GM21515 (cell line): ENCODE measurements at regions not wholly inside any gene's neighbourhood (a gene's known extent, or its start where the extent isn't known, plus 50 kb on each side); places are given as distances from the start of the nearest gene placed in this dataset.
"Not testable (repeated sequence)": the region's sequence is repeated elsewhere in the genome, so short reads cannot be mapped to it uniquely, and the experiment has no call there.

Source experiments
- ATAC-seq: cut with Tn5 transposase; IDR thresholded peaks from one replicate; pipeline ENCODE4 v1.9.1; 2021; ENCODE audit not compliant: unreplicated experiment

GRCh38 chr4:116055857-116056827 lies 942.7 kb upstream of the NDST4 start:
- ATAC-seq = no peak

- no peak for ATAC-seq
Observed at GRCh38 chr4:116027311-116027710, 913.9 kb upstream of the NDST4 start.

DNA sequence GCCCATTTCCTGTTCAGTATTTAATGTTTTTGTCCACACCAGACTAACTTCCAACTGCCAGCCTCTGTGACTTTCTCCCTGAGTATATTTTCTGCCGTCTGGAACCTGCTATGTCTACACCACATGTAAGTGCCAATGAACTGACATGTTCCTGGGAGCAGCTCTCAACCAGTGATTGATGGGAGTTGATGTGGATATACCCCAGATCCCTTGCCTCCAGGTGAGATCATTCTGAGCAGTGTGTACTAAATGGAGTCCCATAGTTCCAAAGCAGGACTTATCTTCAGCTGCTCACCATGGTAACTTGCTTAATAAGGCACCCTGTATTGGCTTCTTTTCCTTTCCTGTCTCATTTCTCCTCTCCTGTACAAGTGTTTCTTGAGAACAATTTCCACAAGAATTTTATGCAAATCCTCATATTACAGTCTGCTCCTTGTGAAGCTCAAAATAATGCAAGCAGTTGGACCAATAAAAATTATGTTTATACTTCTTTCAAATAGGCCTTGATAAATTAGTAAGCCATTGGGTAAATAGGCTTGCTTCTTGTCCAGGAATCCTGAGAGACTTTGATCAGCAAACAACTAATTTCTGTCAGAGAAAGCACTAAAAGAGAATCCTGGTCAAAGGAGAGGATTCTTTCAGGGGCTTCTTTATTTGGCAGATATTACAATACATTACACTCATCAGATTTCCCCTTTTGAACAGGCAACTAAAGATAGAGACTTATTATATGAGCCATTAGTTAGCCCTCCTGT lies 911.7 kb upstream of the NDST4 start:
- ATAC-seq = no peak

DNA sequence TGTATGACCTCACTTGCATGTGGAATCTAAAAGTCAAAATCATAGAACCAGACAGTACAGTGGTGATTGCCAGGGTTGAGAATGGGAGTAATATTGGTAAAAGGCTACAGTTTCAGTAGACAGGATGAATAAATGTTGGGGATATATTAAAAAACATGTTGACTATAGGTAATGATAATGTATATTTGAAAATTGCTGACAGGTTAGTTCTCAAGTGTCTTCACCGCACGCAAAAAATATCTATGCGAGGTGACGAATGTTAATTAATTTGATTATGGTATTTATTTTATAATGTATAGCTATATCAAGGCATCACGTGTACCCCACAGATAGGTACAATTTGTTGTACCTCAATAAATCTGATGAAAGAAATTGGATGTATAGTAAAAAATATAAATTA lies 909.6 kb upstream of the NDST4 start:
- no peak for ATAC-seq

- no peak for ATAC-seq
Observed at GRCh38 chr4:116020141-116020722, 906.8 kb upstream of the NDST4 start.

DNA sequence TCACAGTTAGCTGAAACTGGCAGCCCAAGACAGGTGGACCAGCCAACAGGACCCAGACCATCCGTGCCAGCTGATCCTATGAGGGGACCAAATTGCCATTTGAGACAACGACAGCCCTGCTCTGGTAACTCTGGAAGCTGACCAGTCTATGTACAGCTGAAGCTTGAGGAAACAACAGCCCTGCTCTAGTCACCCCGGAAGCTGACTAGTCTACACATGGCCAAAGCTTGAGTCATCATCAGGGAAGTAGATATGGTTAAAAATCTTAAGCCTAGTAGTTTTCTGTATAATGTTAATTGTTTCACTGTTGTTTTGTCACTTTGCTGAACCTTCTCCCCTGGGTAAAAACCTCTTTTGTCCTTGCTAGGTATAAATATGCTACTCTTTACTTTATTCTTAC lies 905.4 kb upstream of the NDST4 start:
- ATAC-seq = no peak

- no peak for ATAC-seq
Observed at GRCh38 chr4:116016201-116016600, 902.8 kb upstream of the NDST4 start.

DNA sequence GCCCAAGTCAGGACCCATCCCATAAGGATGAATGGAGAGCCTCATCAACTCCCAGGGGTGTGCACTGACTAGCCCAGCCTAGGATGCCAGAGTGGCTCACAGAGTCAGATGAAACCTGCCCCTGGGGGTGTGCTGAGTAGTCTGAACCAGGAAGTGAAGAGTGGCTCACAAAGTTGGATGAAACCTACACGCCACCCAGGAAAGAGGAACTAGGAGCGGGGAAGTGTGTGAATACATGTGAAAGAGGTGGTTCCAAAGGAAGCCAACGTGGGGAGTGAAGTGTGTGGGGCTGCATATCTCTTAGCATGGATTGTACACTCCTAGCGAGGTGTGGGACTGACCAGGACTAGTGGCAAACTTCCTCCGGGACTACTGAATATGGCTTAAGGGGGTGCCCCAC lies 902.1 kb upstream of the NDST4 start:
- no peak for ATAC-seq

DNA sequence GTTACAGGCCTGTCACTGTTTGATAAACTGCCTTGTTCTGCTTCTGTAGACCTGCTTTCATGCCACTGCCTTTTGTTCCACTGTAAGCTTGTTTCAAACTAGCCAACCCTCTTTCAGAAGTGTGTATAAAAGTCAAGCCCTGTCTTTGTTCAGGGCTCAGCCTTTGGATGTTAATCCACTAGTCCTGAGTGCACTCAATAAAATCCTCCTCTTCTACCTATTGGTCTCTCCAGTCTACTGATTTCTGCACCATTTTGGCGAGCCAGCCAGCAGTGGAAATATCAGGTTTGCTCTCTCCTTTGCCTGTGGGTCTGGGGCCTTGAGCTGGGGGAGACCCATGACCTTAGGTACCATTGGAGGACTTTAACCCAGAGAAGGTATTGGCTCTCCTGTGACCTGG lies 901.6 kb upstream of the NDST4 start:
- no peak for ATAC-seq

DNA sequence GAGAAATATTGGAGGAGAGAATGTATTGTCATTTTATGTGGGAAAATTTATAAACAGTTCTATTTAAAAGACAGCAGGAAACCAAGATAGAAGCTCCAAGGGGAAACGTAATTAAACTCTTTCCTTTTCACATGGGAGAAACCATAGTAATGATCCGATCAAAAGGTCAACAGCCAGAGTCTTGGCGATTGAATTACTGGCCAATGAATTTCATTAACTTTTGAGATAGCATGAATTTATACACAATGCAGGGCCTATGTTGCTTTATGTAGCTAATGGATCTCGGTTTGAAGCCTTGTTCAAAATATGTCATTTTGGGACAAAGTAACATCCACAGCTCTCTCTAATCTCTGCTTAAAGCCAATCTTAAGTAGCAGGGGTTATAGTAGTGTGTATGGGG lies 897.5 kb upstream of the NDST4 start:
- no peak for ATAC-seq

DNA sequence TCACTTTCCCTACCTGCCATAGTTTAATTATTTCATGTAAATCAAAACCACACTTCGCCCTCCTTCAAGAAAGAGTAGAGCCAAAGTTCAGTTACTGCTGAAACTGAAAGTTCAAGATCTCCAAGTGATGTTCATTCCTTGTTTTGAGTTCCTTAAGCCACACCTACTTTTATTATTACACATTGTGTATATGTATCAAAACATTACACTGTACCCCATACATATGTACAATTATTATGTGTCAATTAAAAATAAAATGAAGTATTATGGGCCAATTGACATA lies 892.3 kb upstream of the NDST4 start:
- ATAC-seq = no peak

GRCh38 chr4:116005037-116005805 lies 891.8 kb upstream of the NDST4 start:
- no peak for ATAC-seq

- ATAC-seq = no peak
Observed at GRCh38 chr4:116001291-116001690, 887.9 kb upstream of the NDST4 start.

DNA sequence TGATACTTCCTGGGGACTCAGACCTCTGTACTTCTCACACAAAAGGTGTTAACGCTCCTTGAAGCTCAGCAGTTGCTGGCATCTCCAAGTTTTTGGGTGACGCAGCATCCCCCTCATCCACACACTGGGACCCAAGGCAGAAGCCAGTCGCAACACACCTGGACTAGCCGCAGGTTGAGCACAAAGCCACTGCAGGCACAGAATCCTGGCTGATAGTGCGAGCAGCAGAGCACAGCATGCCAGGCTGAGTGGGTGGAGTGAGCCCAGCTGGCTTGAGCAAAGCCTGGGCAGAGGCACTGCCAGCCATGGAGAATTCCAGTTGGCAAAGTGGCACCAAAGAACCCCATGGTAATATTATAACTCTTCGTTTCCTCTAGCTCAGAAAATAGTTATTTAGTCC lies 873.2 kb upstream of the NDST4 start:
- no peak for ATAC-seq

DNA sequence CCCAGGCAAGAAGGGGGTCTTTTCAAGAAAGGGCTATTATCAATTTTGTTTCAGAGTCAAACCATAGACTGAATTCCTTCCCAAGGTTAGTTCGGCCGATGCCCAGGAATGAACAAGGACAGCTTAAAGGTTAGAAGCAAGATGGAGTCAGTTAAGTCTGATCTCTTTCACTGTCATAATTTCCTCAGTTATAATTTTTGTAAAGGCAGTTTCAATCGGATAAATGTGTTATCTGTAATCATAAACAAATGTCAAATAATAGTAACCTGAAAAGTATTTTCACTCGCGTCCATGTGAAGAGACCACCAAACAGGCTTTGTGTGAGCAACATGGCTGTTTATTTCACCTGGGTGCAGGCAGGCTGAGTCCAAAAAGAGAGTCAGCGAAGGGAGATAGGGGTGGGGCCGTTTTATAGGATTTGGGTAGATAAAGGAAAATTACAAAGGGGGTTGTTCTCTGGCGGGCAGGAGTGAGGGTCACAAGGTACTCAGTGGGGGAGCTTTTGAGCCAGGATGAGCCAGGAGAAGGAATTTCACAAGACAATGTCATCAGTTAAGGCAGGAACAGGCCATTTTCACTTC lies 862.1 kb upstream of the NDST4 start:
- not testable (repeated sequence) for ATAC-seq

GRCh38 chr4:115973768-115974167 lies 860.3 kb upstream of the NDST4 start:
- no peak for ATAC-seq

- no peak for ATAC-seq
Observed at GRCh38 chr4:115972967-115973366, 859.5 kb upstream of the NDST4 start.

- ATAC-seq = no peak
Observed at GRCh38 chr4:115970859-115971258, 857.4 kb upstream of the NDST4 start.

DNA sequence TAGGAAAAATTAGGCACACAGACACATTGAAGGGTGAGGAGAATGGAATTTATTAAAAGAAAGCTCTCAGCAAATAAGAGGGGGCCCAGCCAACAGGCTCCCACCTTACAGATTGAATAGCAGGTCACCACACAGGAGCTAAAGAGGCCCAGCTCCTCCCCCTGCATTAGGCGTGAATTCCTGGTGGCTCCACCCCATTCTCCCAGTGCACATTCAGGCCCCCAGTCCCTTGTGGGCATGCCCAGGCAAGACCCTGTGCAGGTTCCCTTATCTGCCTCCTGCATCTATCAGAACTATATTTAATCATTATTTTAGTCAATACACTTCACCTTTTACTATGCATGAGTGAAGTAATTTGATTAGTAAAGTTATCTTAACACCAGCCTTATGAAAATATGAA lies 856.3 kb upstream of the NDST4 start:
- ATAC-seq = no peak

DNA sequence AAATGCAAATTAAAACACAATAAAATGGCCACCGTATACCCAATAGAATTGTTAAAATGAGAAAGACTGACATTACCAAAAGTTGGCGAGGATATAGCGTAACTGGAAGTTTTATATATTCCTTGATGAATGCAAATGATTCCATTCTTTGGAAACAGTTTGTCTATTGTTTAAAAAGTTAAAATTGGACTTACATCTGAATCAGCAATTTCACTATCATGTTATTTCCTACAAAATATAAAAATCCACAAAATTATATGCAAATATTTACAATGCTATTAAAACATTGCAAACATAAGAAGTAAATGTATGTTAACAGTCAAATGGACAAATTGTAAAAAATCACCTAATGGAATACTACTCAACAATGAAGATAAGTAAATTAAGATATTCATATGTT lies 852.2 kb upstream of the NDST4 start:
- no peak for ATAC-seq
